GM19035 (cell line): ENCODE measurements at regions not wholly inside any gene's neighbourhood (a gene's known extent, or its start where the extent isn't known, plus 50 kb on each side); places are given as distances from the start of the nearest gene placed in this dataset.
"Not testable (repeated sequence)": the region's sequence is repeated elsewhere in the genome, so short reads cannot be mapped to it uniquely, and the experiment has no call there.

Source experiments
- ATAC-seq: cut with Tn5 transposase; IDR thresholded peaks from one replicate; pipeline ENCODE4 v1.9.1; 2021; ENCODE audit not compliant: unreplicated experiment

- no peak for ATAC-seq
Measured at GRCh38 chr5:56733580-56733979, 81.8 kb upstream of the MAP3K1 start.

- ATAC-seq = no peak
Measured at GRCh38 chr5:56732121-56732520, 83.2 kb upstream of the MAP3K1 start.

DNA sequence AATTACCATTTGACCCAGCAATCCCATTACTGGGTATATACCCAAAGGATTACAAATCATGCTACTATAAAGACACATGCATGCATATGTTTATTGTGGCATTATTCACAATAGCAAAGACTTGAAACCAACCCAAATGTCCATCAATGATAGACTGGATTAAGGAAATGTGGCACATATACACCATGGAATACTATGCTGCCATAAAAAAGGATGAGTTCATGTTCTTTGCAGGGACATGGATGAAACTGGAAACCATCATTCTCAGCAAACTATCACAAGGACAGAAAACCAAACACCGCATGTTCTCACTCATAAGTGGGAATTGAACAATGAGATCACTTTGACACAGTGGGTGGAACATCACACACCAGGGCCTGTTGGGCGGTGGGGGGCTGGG is 83.9 kb upstream of the MAP3K1 start:
- not testable (repeated sequence) for ATAC-seq

DNA sequence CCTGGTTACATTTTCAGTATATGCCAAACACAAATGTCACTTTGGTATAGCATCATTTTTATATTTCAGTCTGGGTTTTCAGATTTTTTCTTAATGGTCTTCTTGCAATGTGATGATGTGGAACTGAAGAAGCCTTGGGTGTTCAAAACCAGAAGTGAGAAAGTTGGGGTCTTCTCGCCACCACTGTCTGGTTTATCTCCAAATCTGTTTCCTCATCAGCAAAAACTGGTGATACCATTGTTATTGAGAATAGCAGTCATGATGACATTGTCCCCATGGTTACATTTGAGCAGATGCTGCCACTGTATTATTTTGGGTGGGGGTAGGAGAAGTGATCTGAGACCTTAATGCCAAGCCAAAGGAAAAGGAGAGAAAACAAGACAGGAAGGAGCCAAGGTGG is 85.9 kb upstream of the MAP3K1 start:
- no peak for ATAC-seq

GRCh38 chr5:56725711-56726411 is 89.5 kb upstream of the MAP3K1 start:
- no peak for ATAC-seq

DNA sequence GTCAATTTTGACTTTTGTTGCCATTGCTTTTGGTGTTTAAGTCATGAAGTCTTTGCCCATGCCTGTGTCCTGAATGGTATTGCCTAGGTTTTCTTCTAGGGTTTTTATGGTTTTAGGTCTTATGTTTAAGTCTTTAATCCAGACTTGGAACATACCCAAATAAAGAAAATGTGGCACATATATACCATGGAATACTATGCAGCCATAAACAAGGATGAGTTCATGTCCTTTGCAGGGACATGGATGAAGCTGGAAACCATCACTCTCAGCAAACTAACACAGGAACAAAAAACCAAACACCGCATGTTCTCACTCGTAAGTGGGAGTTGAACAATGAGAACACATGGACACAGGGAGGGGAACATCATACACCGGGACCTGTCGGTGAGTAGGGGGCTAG is 90.5 kb upstream of the MAP3K1 start:
- ATAC-seq = not testable (repeated sequence)

GRCh38 chr5:56722317-56722716 is 93.0 kb upstream of the MAP3K1 start:
- no peak for ATAC-seq

DNA sequence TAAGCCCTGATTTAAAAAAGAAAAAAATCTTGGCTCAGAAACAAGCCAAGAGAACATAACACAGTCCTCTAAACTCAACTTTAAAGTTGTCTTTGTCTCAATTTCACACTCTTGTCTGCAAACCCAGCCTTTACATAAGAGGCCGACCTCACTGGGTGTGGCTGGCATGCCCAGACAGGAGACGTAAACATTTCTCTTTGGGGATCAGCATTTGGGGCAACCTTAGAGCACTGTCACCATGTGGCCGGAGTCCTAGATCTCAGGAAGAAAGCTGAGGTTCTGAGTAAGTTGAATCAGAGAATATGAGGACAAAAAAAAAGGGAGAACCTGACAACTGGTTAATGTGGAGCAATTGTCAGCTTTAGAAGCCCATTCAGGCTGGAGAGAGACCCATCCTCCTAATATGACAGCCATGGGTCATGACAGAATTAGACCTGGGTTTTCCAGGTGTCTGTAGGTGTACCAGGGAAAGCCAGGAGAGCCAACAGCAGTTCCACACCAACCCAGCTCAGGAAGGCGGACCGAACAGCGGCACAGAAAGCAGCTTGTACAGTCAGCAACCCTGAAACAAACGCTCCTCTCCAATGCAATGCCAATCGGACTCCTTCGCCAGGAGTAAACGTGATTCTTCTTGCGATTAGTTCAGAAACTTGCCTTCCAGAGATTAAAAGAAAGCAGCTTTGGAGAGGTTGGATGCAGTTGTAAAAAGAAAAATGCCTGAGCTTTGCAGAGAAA is 97.9 kb upstream of the MAP3K1 start:
- ATAC-seq = no peak

GRCh38 chr5:56715986-56716385 is 99.4 kb upstream of the MAP3K1 start:
- ATAC-seq = no peak

DNA sequence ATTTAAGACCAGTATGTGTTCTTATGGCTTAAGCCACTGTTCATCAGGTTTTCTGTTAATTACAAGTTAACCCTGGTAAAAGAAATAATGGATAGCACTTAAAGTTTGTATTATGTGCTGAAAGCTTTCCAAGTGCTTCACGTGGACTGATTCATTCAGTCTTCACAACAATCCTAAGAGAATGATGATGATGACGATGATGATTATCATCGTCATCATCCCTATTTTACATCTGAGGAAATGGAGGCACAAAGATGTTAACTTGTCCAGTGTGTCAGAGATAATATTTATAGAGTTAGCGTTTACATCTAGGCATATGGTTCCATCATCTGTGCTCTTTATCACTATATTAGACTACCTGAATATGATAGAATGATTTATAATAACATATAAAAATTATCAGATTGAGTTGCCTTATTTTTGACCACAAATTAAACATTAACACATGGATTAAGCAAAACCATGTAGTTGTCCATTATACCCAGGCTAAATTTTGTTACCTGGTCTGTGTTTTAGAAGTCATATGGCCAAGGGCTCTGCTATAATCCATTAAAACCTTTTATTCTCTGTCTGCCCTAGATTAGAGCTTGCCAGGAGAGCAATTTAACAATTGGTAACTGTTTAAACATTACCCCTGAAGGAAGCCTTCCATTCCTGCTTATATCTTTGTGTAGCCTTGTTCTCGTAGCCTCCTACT is 102.3 kb upstream of the MAP3K1 start:
- ATAC-seq = no peak

- ATAC-seq = no peak
Measured at GRCh38 chr5:56710826-56711590, 104.3 kb upstream of the MAP3K1 start.

DNA sequence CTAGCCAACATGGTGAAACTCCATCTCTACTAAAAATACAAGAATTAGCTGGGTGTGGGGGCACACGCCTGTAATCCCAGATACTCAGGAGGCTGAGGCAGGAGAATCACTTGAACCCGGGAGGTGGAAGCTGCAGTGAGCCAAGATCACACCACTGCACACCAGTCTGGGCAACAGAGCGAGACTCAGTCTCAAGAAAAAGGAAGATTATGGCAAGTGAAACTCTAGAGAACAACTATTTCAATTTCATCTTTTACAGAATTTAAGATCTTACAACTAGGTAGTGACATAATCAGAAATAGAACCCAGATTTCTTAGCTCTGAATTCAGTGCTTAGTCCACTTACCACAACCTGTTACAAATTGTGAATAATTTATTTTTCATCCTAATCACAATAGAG is 108.8 kb upstream of the MAP3K1 start:
- no peak for ATAC-seq

GRCh38 chr5:56705217-56705616 is 110.1 kb upstream of the MAP3K1 start:
- no peak for ATAC-seq

DNA sequence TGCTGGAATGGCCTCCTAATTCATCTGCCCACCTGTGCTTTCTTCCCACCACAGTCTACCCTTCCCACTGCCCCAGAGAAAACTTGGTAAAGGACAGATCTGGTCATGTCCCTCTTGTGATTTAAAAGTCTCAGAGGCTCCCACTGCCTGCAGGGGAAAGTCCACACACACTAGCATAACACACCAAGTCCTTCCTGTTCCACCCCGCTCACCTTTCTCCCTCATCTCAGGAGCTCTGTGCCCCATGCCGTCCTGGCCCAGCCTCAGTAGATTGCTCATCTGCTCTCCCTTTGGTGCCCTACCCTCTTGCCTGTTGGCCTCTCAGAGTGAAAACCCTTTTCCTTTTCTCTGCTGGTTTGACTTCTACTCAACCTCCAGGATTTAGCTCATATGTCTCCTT is 111.4 kb upstream of the MAP3K1 start:
- no peak for ATAC-seq

GRCh38 chr5:56700711-56701110 is 114.6 kb upstream of the MAP3K1 start:
- no peak for ATAC-seq

DNA sequence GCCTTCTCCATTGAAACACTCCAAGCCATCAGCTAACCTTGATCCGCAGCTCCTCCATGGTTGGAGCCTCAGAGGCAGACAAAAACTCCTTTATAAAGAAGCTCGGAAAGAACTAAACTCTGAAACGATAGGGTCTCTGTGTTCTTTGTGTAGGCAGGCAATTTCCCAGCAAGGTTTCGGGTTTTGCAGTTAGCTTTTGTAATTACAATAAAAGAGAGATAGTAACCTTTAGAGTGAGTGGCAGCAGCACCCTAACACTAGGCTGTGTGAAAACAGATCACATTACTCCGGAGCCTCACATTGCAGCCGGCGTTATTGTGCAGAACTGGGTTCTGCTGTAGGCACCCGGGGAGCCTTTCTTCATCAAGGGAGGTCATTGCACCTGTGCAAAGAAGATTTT is 115.8 kb upstream of the MAP3K1 start:
- ATAC-seq = no peak

GRCh38 chr5:56698463-56699381 is 116.6 kb upstream of the MAP3K1 start:
- no peak for ATAC-seq

DNA sequence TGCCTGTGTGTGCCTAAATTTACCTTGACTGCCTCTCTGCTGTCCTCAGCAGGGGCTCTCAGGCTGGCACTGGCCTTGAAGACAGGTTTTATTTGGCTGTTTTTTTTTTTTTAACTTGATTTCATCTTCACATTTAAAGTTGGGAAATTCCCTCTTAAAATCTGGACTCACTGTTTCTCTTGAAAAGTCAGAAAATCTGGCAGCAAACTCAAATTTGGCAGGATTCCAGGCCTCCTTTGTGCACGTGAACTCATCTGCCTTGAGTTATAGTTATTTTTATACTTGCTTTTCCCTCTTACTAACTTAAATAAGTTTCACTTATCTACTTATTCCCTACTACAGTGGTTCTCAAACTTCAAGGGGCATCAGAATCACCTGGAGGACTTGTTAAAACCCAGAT is 118.4 kb upstream of the MAP3K1 start:
- ATAC-seq = no peak

DNA sequence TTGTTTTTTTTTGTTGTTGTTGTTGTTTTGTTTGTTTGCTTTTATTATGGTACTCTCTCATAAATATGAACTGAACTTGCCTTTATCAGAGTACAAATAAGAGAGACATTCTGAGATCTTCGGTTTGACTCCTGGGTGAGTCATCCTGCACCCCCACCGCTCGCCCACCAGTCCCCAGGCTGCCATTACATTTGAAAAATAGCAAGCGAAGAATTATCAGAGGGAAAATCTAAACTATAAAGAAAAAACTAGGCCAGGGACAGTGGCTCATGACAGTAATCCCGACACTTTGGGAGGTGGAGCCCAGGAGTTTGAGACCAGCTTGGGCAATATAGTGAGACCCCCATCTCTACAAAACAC is 122.1 kb upstream of the MAP3K1 start:
- no peak for ATAC-seq
